ENCODE measurements at regions not wholly inside any gene's neighbourhood (a gene's known extent, or its start where the extent isn't known, plus 50 kb on each side); places are given as distances from the start of the nearest gene placed in this dataset.

- Histone ChIP-seq H3K4me1 (ENCODE audit: control insufficient read depth, insufficient read depth, low read length) (no peaks in the 10 kb centered on the region), H3K9me3 (ENCODE audit: control insufficient read depth in 2 of 2, low read length in 2 of 2) (no peaks in the 10 kb centered on the region), H3K27me3 (ENCODE audit: control insufficient read depth in 1 of 2, insufficient read depth in 2 of 2, low read length in 2 of 2) (no peaks in the 10 kb centered on the region), H3K36me3 (ENCODE audit: control insufficient read depth in 2 of 2, insufficient read depth in 2 of 2, low read length in 2 of 2) (no peaks in the 10 kb centered on the region), H3K4me3 (ENCODE audit: low read length in 2 of 2) (no peak overlapping the region), H3K27ac (ENCODE audit: low read length) (no peak overlapping the region), H3K9ac (ENCODE audit: low read length in 2 of 2) (no peak overlapping the region)
Measured at GRCh38 chr2:215572341-215572848, 136.5 kb upstream of the FN1 start.

- Histone ChIP-seq H3K4me1 (ENCODE audit: control insufficient read depth, insufficient read depth, low read length) (no peaks in the 10 kb centered on the region), H3K9ac (ENCODE audit: low read length in 2 of 2) (no peak overlapping the region), H3K9me3 (ENCODE audit: control insufficient read depth in 2 of 2, low read length in 2 of 2) (no peaks in the 10 kb centered on the region), H3K27ac (ENCODE audit: low read length) (no peak overlapping the region), H3K27me3 (ENCODE audit: control insufficient read depth in 1 of 2, insufficient read depth in 2 of 2, low read length in 2 of 2) (no peaks in the 10 kb centered on the region), H3K36me3 (ENCODE audit: control insufficient read depth in 2 of 2, insufficient read depth in 2 of 2, low read length in 2 of 2) (no peaks in the 10 kb centered on the region), H3K4me3 (ENCODE audit: low read length in 2 of 2) (no peak overlapping the region)
Measured at GRCh38 chr2:215571689-215572088, 135.8 kb upstream of the FN1 start.

GRCh38 chr2:215567504-215567903 is 131.6 kb upstream of the FN1 start:
- no peaks in the 10 kb centered on the region for H3K36me3 ChIP-seq (ENCODE audit: control insufficient read depth in 2 of 2, insufficient read depth in 2 of 2, low read length in 2 of 2)
- H3K27me3 ChIP-seq (ENCODE audit: control insufficient read depth in 1 of 2, insufficient read depth in 2 of 2, low read length in 2 of 2), result no peaks in the 10 kb centered on the region
- H3K27ac ChIP-seq (ENCODE audit: low read length), result no peak overlapping the region
- no peak overlapping the region for H3K9ac ChIP-seq (ENCODE audit: low read length in 2 of 2)
- no peaks in the 10 kb centered on the region for H3K9me3 ChIP-seq (ENCODE audit: control insufficient read depth in 2 of 2, low read length in 2 of 2)
- H3K4me1 ChIP-seq (ENCODE audit: control insufficient read depth, insufficient read depth, low read length), result no peaks in the 10 kb centered on the region
- no peak overlapping the region for H3K4me3 ChIP-seq (ENCODE audit: low read length in 2 of 2)

GRCh38 chr2:215565897-215566296 is 130.0 kb upstream of the FN1 start:
- Histone ChIP-seq H3K9me3 (ENCODE audit: control insufficient read depth in 2 of 2, low read length in 2 of 2) (no peaks in the 10 kb centered on the region), H3K27me3 (ENCODE audit: control insufficient read depth in 1 of 2, insufficient read depth in 2 of 2, low read length in 2 of 2) (no peaks in the 10 kb centered on the region), H3K36me3 (ENCODE audit: control insufficient read depth in 2 of 2, insufficient read depth in 2 of 2, low read length in 2 of 2) (no peaks in the 10 kb centered on the region), H3K27ac (ENCODE audit: low read length) (no peak overlapping the region), H3K4me3 (ENCODE audit: low read length in 2 of 2) (no peak overlapping the region), H3K9ac (ENCODE audit: low read length in 2 of 2) (no peak overlapping the region), H3K4me1 (ENCODE audit: control insufficient read depth, insufficient read depth, low read length) (no peaks in the 10 kb centered on the region)

- Histone ChIP-seq H3K9me3 (ENCODE audit: control insufficient read depth in 2 of 2, low read length in 2 of 2) (no peaks in the 10 kb centered on the region), H3K36me3 (ENCODE audit: control insufficient read depth in 2 of 2, insufficient read depth in 2 of 2, low read length in 2 of 2) (no peaks in the 10 kb centered on the region), H3K4me3 (ENCODE audit: low read length in 2 of 2) (no peak overlapping the region), H3K27me3 (ENCODE audit: control insufficient read depth in 1 of 2, insufficient read depth in 2 of 2, low read length in 2 of 2) (no peaks in the 10 kb centered on the region), H3K4me1 (ENCODE audit: control insufficient read depth, insufficient read depth, low read length) (no peaks in the 10 kb centered on the region), H3K27ac (ENCODE audit: low read length) (no peak overlapping the region), H3K9ac (ENCODE audit: low read length in 2 of 2) (no peak overlapping the region)
Measured at GRCh38 chr2:215557701-215558100, 121.8 kb upstream of the FN1 start.

- H3K36me3 ChIP-seq (ENCODE audit: control insufficient read depth in 2 of 2, insufficient read depth in 2 of 2, low read length in 2 of 2), result no peaks in the 10 kb centered on the region
- H3K9me3 ChIP-seq (ENCODE audit: control insufficient read depth in 2 of 2, low read length in 2 of 2), result no peaks in the 10 kb centered on the region
Measured at GRCh38 chr2:215556979-215557378, 121.1 kb upstream of the FN1 start.

GRCh38 chr2:215554689-215555498 is 119.0 kb upstream of the FN1 start:
- no peaks in the 10 kb centered on the region for H3K4me1 ChIP-seq (ENCODE audit: control insufficient read depth, insufficient read depth, low read length)
- no peak overlapping the region for H3K27ac ChIP-seq (ENCODE audit: low read length)
- H3K27me3 ChIP-seq (ENCODE audit: control insufficient read depth in 1 of 2, insufficient read depth in 2 of 2, low read length in 2 of 2), result no peaks in the 10 kb centered on the region
- H3K9me3 ChIP-seq (ENCODE audit: control insufficient read depth in 2 of 2, low read length in 2 of 2), result no peaks in the 10 kb centered on the region
- H3K36me3 ChIP-seq (ENCODE audit: control insufficient read depth in 2 of 2, insufficient read depth in 2 of 2, low read length in 2 of 2), result no peaks in the 10 kb centered on the region
- H3K9ac ChIP-seq (ENCODE audit: low read length in 2 of 2), result no peak overlapping the region
- no peak overlapping the region for H3K4me3 ChIP-seq (ENCODE audit: low read length in 2 of 2)

More at GRCh38 chr2:215556979-215557378, 121.1 kb upstream of the FN1 start:
- Histone ChIP-seq H3K4me1 (ENCODE audit: control insufficient read depth, insufficient read depth, low read length) (no peaks in the 10 kb centered on the region), H3K9ac (ENCODE audit: low read length in 2 of 2) (no peak overlapping the region), H3K27me3 (ENCODE audit: control insufficient read depth in 1 of 2, insufficient read depth in 2 of 2, low read length in 2 of 2) (no peaks in the 10 kb centered on the region), H3K27ac (ENCODE audit: low read length) (no peak overlapping the region), H3K4me3 (ENCODE audit: low read length in 2 of 2) (no peak overlapping the region)

- no peak overlapping the region for H3K9ac ChIP-seq (ENCODE audit: low read length in 2 of 2)
- no peaks in the 10 kb centered on the region for H3K36me3 ChIP-seq (ENCODE audit: control insufficient read depth in 2 of 2, insufficient read depth in 2 of 2, low read length in 2 of 2)
- H3K4me3 ChIP-seq (ENCODE audit: low read length in 2 of 2), result no peak overlapping the region
- H3K27me3 ChIP-seq (ENCODE audit: control insufficient read depth in 1 of 2, insufficient read depth in 2 of 2, low read length in 2 of 2), result no peaks in the 10 kb centered on the region
- H3K27ac ChIP-seq (ENCODE audit: low read length), result no peak overlapping the region
- H3K4me1 ChIP-seq (ENCODE audit: control insufficient read depth, insufficient read depth, low read length), result no peaks in the 10 kb centered on the region
- no peaks in the 10 kb centered on the region for H3K9me3 ChIP-seq (ENCODE audit: control insufficient read depth in 2 of 2, low read length in 2 of 2)
Measured at GRCh38 chr2:215553946-215554345, 118.1 kb upstream of the FN1 start.

GRCh38 chr2:215552144-215552580 is 116.3 kb upstream of the FN1 start:
- Histone ChIP-seq H3K9ac (ENCODE audit: low read length in 2 of 2) (no peak overlapping the region), H3K27me3 (ENCODE audit: control insufficient read depth in 1 of 2, insufficient read depth in 2 of 2, low read length in 2 of 2) (no peaks in the 10 kb centered on the region), H3K4me1 (ENCODE audit: control insufficient read depth, insufficient read depth, low read length) (no peaks in the 10 kb centered on the region), H3K36me3 (ENCODE audit: control insufficient read depth in 2 of 2, insufficient read depth in 2 of 2, low read length in 2 of 2) (no peaks in the 10 kb centered on the region), H3K27ac (ENCODE audit: low read length) (no peak overlapping the region), H3K9me3 (ENCODE audit: control insufficient read depth in 2 of 2, low read length in 2 of 2) (no peaks in the 10 kb centered on the region), H3K4me3 (ENCODE audit: low read length in 2 of 2) (no peak overlapping the region)

GRCh38 chr2:215550331-215550730 is 114.5 kb upstream of the FN1 start:
- Histone ChIP-seq H3K9me3 (ENCODE audit: control insufficient read depth in 2 of 2, low read length in 2 of 2) (no peaks in the 10 kb centered on the region), H3K27me3 (ENCODE audit: control insufficient read depth in 1 of 2, insufficient read depth in 2 of 2, low read length in 2 of 2) (no peaks in the 10 kb centered on the region), H3K27ac (ENCODE audit: low read length) (no peak overlapping the region), H3K9ac (ENCODE audit: low read length in 2 of 2) (no peak overlapping the region), H3K4me1 (ENCODE audit: control insufficient read depth, insufficient read depth, low read length) (no peaks in the 10 kb centered on the region), H3K4me3 (ENCODE audit: low read length in 2 of 2) (no peak overlapping the region), H3K36me3 (ENCODE audit: control insufficient read depth in 2 of 2, insufficient read depth in 2 of 2, low read length in 2 of 2) (no peaks in the 10 kb centered on the region)

- H3K9ac ChIP-seq (ENCODE audit: low read length in 2 of 2), result no peak overlapping the region
- H3K27me3 ChIP-seq (ENCODE audit: control insufficient read depth in 1 of 2, insufficient read depth in 2 of 2, low read length in 2 of 2), result no peaks in the 10 kb centered on the region
- H3K9me3 ChIP-seq (ENCODE audit: control insufficient read depth in 2 of 2, low read length in 2 of 2), result no peaks in the 10 kb centered on the region
- H3K36me3 ChIP-seq (ENCODE audit: control insufficient read depth in 2 of 2, insufficient read depth in 2 of 2, low read length in 2 of 2), result no peaks in the 10 kb centered on the region
- no peak overlapping the region for H3K27ac ChIP-seq (ENCODE audit: low read length)
- H3K4me1 ChIP-seq (ENCODE audit: control insufficient read depth, insufficient read depth, low read length), result no peaks in the 10 kb centered on the region
- H3K4me3 ChIP-seq (ENCODE audit: low read length in 2 of 2), result no peak overlapping the region
Measured at GRCh38 chr2:215548714-215549113, 112.8 kb upstream of the FN1 start.
